ENCODE measurements at regions not wholly inside any gene's neighbourhood (a gene's known extent, or its start where the extent isn't known, plus 50 kb on each side); places are given as distances from the start of the nearest gene placed in this dataset.

- Histone ChIP-seq H3F3A (ENCODE audit: insufficient read depth, low read length, poor library complexity, severe bottlenecking) (no peaks in the 10 kb centered on the region), H4K20me1 (ENCODE audit: insufficient read depth) (no peaks in the 10 kb centered on the region), H3K9me3 (ENCODE audit: low read length) (no peaks in the 10 kb centered on the region), H3K27me3 (ENCODE audit: insufficient read depth, low read depth, low read length) (no peaks in the 10 kb centered on the region), H2AFZ (ENCODE audit: low read depth, low read length) (no peak overlapping the region), H3K27ac (ENCODE audit: low read length) (no peak overlapping the region), H3K4me3 (ENCODE audit: low read length) (no peak overlapping the region), H3K36me3 (ENCODE audit: insufficient read depth, low read length) (no peaks in the 10 kb centered on the region), H3K9ac (ENCODE audit: low read length) (no peak overlapping the region), H3K4me2 (ENCODE audit: low read length) (no peak overlapping the region), H3K9me2 (ENCODE audit: insufficient read depth, low read length) (no peaks in the 10 kb centered on the region), H3K79me2 (replicated peaks; ENCODE audit: insufficient read depth, low read length) (no peaks in the 10 kb centered on the region)
- no peak for TF ChIP-seq POLR2AphosphoS5 (IDR thresholded peaks at IDR 0.05)
- TF ChIP-seq REST (IDR thresholded peaks at IDR 0.05; ENCODE audit: borderline replicate concordance): no peak
- TF ChIP-seq EP300 (conservative IDR thresholded peaks at IDR 0.05; ENCODE audit: poor library complexity, severe bottlenecking): no peak
- TF ChIP-seq SMC3 (conservative IDR thresholded peaks at IDR 0.05; ENCODE audit: poor library complexity): no peak
- no peak for TF ChIP-seq RAD21 (conservative IDR thresholded peaks at IDR 0.05)
- TF ChIP-seq CTCF (IDR thresholded peaks at IDR 0.05; ENCODE audit: poor library complexity, severe bottlenecking): no peak
- TF ChIP-seq TAF1 (IDR thresholded peaks at IDR 0.05; ENCODE audit: low read depth): no peak
- no peak for TF ChIP-seq MXI1 (conservative IDR thresholded peaks at IDR 0.05; ENCODE audit: poor library complexity, severe bottlenecking)
- TF ChIP-seq EZH2 (IDR thresholded peaks at IDR 0.05; ENCODE audit: borderline replicate concordance, insufficient read depth, low read length, poor library complexity, severe bottlenecking): no peak
These were observed 67.5 kb upstream of the FN1 start for GRCh38 chr2:215503381-215503780.

GRCh38 chr2:215500466-215500865, 64.6 kb upstream of the FN1 start:
- Histone ChIP-seq H4K20me1 (ENCODE audit: insufficient read depth) (no peaks in the 10 kb centered on the region), H3K27me3 (ENCODE audit: insufficient read depth, low read depth, low read length) (no peaks in the 10 kb centered on the region), H3F3A (ENCODE audit: insufficient read depth, low read length, poor library complexity, severe bottlenecking) (no peaks in the 10 kb centered on the region), H3K4me3 (ENCODE audit: low read length) (no peak overlapping the region), H3K9me3 (ENCODE audit: low read length) (no peaks in the 10 kb centered on the region), H3K4me2 (ENCODE audit: low read length) (no peak overlapping the region), H3K9ac (ENCODE audit: low read length) (no peak overlapping the region), H3K27ac (ENCODE audit: low read length) (no peak overlapping the region), H3K79me2 (replicated peaks; ENCODE audit: insufficient read depth, low read length) (no peaks in the 10 kb centered on the region), H3K9me2 (ENCODE audit: insufficient read depth, low read length) (no peaks in the 10 kb centered on the region), H2AFZ (ENCODE audit: low read depth, low read length) (no peak overlapping the region), H3K36me3 (ENCODE audit: insufficient read depth, low read length) (no peaks in the 10 kb centered on the region)
- TF ChIP-seq RAD21 (conservative IDR thresholded peaks at IDR 0.05) (no peak), MXI1 (conservative IDR thresholded peaks at IDR 0.05; ENCODE audit: poor library complexity, severe bottlenecking) (no peak), SMC3 (conservative IDR thresholded peaks at IDR 0.05; ENCODE audit: poor library complexity) (no peak), REST (IDR thresholded peaks at IDR 0.05; ENCODE audit: borderline replicate concordance) (no peak), TAF1 (IDR thresholded peaks at IDR 0.05; ENCODE audit: low read depth) (no peak), EP300 (conservative IDR thresholded peaks at IDR 0.05; ENCODE audit: poor library complexity, severe bottlenecking) (no peak), POLR2AphosphoS5 (IDR thresholded peaks at IDR 0.05) (no peak), CTCF (IDR thresholded peaks at IDR 0.05; ENCODE audit: poor library complexity, severe bottlenecking) (no peak), EZH2 (IDR thresholded peaks at IDR 0.05; ENCODE audit: borderline replicate concordance, insufficient read depth, low read length, poor library complexity, severe bottlenecking) (no peak)

All from neural cell (in vitro differentiated cells).